ENCODE measurements at regions not wholly inside any gene's neighbourhood (a gene's known extent, or its start where the extent isn't known, plus 50 kb on each side); places are given as distances from the start of the nearest gene placed in this dataset.

DNA sequence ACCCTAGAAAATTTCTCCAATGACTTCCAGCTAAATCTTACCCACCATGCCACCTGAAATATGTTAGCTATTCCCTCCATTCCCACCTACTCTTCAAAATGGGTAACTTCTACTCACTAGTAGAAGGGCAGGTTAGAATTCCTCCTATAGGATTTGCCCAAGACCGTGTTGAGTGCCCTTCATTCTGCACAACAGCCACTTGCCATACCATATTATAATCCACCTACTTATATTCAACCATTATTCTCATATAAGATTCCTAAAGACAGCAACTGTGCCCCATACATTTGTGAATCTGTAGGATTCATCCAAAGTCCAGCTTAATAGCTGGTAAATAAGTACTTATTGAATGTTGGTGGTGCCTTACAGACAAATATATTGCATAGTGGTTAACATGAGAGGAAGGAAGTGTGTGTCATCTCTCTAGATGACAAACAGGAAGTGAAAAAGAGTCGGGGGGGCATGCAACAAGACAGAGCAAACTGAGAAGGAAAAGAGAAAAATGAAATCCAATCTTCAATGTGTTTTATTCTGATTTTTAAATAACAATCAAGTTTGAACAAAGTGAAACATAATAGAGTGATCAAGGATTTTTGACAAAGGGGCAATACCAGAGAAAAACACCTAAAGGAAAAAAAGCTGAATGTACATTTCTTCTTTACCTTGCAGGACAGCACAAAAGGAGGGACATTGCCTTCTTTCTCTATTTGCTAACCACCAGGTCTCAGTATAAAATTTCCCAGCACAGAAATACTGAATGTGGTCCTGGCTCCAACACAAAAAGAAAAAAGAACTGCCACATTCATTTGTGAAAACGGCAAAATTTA lies 389.3 kb upstream of the USP15 start:
- TF ChIP-seq POLR2A (IDR thresholded peaks at IDR 0.05) = no peak
- TF ChIP-seq, protein P1, sequence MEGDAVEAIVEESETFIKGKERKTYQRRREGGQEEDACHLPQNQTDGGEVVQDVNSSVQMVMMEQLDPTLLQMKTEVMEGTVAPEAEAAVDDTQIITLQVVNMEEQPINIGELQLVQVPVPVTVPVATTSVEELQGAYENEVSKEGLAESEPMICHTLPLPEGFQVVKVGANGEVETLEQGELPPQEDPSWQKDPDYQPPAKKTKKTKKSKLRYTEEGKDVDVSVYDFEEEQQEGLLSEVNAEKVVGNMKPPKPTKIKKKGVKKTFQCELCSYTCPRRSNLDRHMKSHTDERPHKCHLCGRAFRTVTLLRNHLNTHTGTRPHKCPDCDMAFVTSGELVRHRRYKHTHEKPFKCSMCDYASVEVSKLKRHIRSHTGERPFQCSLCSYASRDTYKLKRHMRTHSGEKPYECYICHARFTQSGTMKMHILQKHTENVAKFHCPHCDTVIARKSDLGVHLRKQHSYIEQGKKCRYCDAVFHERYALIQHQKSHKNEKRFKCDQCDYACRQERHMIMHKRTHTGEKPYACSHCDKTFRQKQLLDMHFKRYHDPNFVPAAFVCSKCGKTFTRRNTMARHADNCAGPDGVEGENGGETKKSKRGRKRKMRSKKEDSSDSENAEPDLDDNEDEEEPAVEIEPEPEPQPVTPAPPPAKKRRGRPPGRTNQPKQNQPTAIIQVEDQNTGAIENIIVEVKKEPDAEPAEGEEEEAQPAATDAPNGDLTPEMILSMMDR (IDR thresholded peaks at IDR 0.05) = no peak
